ENCODE measurements at regions not wholly inside any gene's neighbourhood (a gene's known extent, or its start where the extent isn't known, plus 50 kb on each side); places are given as distances from the start of the nearest gene placed in this dataset.

- TF ChIP-seq ZNF687 (CRISPR knock-in tag; IDR thresholded peaks at IDR 0.05), result peak; percentile 90
- TF ChIP-seq HNF4G (IDR thresholded peaks at IDR 0.05; ENCODE audit: borderline replicate concordance, low read depth, low read length), result peak; percentile 76
- no peak for TF ChIP-seq HNF4G (CRISPR knock-in tag; IDR thresholded peaks at IDR 0.05; ENCODE audit: borderline replicate concordance, low read depth)
- peak; percentile 61; the same call in 1 of the 2 replicates for TF ChIP-seq NFIC (IDR thresholded peaks at IDR 0.05; ENCODE audit: low read length)
- TF ChIP-seq ZNF12 (CRISPR knock-in tag; IDR thresholded peaks at IDR 0.05), result peak; percentile 14; the same call in 1 of the 2 replicates
- TF ChIP-seq SUZ12 (IDR thresholded peaks at IDR 0.05; ENCODE audit: low read depth, low read length), result no peak
- TF ChIP-seq MEIS1 (CRISPR knock-in tag; IDR thresholded peaks at IDR 0.05; ENCODE audit: borderline replicate concordance), result peak; percentile 49; the same call in 1 of the 2 replicates
These were observed 344.7 kb downstream of the BUD13 start (continued) for GRCh38 chr11:116427903-116428637.

- Histone ChIP-seq H3K36me3 (replicated peaks in 1 of 2; ENCODE audit: control insufficient read depth in 1 of 2, insufficient read depth in 2 of 2, low read length in 2 of 2) (no peaks in the 10 kb centered on the region), H3K9ac (ENCODE audit: insufficient read depth, low read depth, low read length) (peak overlapping the region; percentile 71), H3K4me3 (replicated peaks in 1 of 3; ENCODE audit: insufficient read depth in 1 of 3, low read depth in 2 of 3, low read length in 3 of 3) (peak overlapping the region; percentile 6 to 35 (median 29); a peak in 5 of 6 replicates), H3K4me2 (ENCODE audit: low read depth, low read length) (peak overlapping the region; percentile 87), H3K27me3 (ENCODE audit: control insufficient read depth in 1 of 2, insufficient read depth in 2 of 2, low read length in 2 of 2) (no peaks in the 10 kb centered on the region), H3K9me3 (ENCODE audit: low read length) (no peaks in the 10 kb centered on the region), H3K4me1 (ENCODE audit: insufficient read depth, low read length) (peaks cover 98% of the 10 kb centered on the region), H3K79me2 (ENCODE audit: insufficient read depth, low read length) (no peaks in the 10 kb centered on the region), H2AFZ (ENCODE audit: low read length) (no peak overlapping the region), H4K20me1 (ENCODE audit: insufficient read depth, low read length) (no peaks in the 10 kb centered on the region), H3K27ac (ENCODE audit: extremely low read length, insufficient read depth, low read length) (peak overlapping the region; percentile 89)
- WGBS (ENCODE audit: low lambda C conversion rate), result 0% methylated on average over 1 of the region's 3 CpGs
- intact Hi-C loops (cut with micrococcal nuclease; ENCODE audit: unreplicated experiment) (loop anchor here (5.0 to 10.0 kb wide), 3 partner anchors 50 to 133 kb away; no protein-coding TSS in a partner anchor), in situ Hi-C loops (cut with HindIII; ENCODE audit: extremely low pct_ligation_motif_present, low pct_unique_long_range_greater_than_20kb) (no loop called here)
- POLR2A ChIA-PET, result interaction anchor here (0.6 to 9.8 kb wide), 15 partner anchors 8 to 240 kb away, joined by 3 to 117 read pairs (median 4); no protein-coding TSS in a partner anchor
- DNase-seq (ENCODE audit: low spot score) (no peak), ATAC-seq (peak; percentile 25), FAIRE-seq (no peak)
- BruUV-seq (replicated peaks), result TSS peak; percentile 97
- CTCF ChIA-PET (ENCODE audit: low intra/inter-chr PET ratio, low total read pairs), result no interaction called here
- peak; percentile 51 for TF ChIP-seq HNRNPH1 (optimal IDR thresholded peaks at IDR 0.05; ENCODE audit: low read depth, low read length)
- TF ChIP-seq ZNF263 (CRISPR knock-in tag; IDR thresholded peaks at IDR 0.05), result no peak
- TF ChIP-seq CHD4 (IDR thresholded peaks at IDR 0.05; ENCODE audit: borderline replicate concordance, low read length), result 0 out of 2 replicates have a peak, but pooled peaks have one; percentile 24
- peak; percentile 7; the same call in 1 of the 2 replicates for TF ChIP-seq TRAFD1 (CRISPR knock-in tag; IDR thresholded peaks at IDR 0.05; ENCODE audit: borderline replicate concordance)
- no peak for TF ChIP-seq ZBTB38 (CRISPR knock-in tag; IDR thresholded peaks at IDR 0.05)
- no peak for TF ChIP-seq CCAR2 (optimal IDR thresholded peaks at IDR 0.05; ENCODE audit: low read depth, low read length)
- TF ChIP-seq MEIS2 (CRISPR knock-in tag; IDR thresholded peaks at IDR 0.05), result 0 out of 2 replicates have a peak, but pooled peaks have one; percentile 0
- TF ChIP-seq ZBTB25 (CRISPR knock-in tag; IDR thresholded peaks at IDR 0.05), result 0 out of 2 replicates have a peak, but pooled peaks have one; percentile 11
These were observed 345.4 kb downstream of the BUD13 start for GRCh38 chr11:116427337-116427902.

All from HepG2 (cell line).